Retina (tissue), 1 donor: ENCODE measurements at regions not wholly inside any gene's neighbourhood (a gene's known extent, or its start where the extent isn't known, plus 50 kb on each side); places are given as distances from the start of the nearest gene placed in this dataset.
"Not testable (repeated sequence)": the region's sequence is repeated elsewhere in the genome, so short reads cannot be mapped to it uniquely, and the experiment has no call there.

Experiments used
- DNase-seq: peaks from one replicate; pipeline ENCODE4 v3.0.0-alpha.2; 2016

- no peak for DNase-seq
These were observed 1352.7 kb downstream of the HACE1 start for GRCh38 chr6:103507052-103507451.

- DNase-seq, result no peak
These were observed 1354.6 kb downstream of the HACE1 start for GRCh38 chr6:103505155-103505518.

GRCh38 chr6:103504501-103505154, 1355.1 kb downstream of the HACE1 start:
- no peak for DNase-seq

GRCh38 chr6:103496588-103496987, 1363.1 kb downstream of the HACE1 start:
- DNase-seq, result not testable (repeated sequence)

GRCh38 chr6:103456652-103457051, 1403.1 kb downstream of the HACE1 start:
- no peak for DNase-seq

- no peak for DNase-seq
These were observed 1404.4 kb downstream of the HACE1 start for GRCh38 chr6:103455275-103455674.

- DNase-seq, result no peak
These were observed 1450.2 kb downstream of the HACE1 start for GRCh38 chr6:103409475-103409874.

GRCh38 chr6:103405321-103405720, 1454.4 kb downstream of the HACE1 start:
- no peak for DNase-seq

GRCh38 chr6:103404799-103405198, 1454.9 kb downstream of the HACE1 start:
- no peak for DNase-seq

GRCh38 chr6:103396768-103397167, 1463.0 kb downstream of the HACE1 start:
- no peak for DNase-seq

- no peak for DNase-seq
These were observed 1480.4 kb downstream of the HACE1 start for GRCh38 chr6:103379272-103379671.

GRCh38 chr6:103367212-103367611, 1492.5 kb downstream of the HACE1 start:
- no peak for DNase-seq

GRCh38 chr6:103356531-103356930, 1503.2 kb downstream of the HACE1 start:
- DNase-seq, result no peak

GRCh38 chr6:103344554-103345163, 1515.1 kb downstream of the HACE1 start:
- no peak for DNase-seq

GRCh38 chr6:103335412-103335811, 1524.3 kb downstream of the HACE1 start:
- no peak for DNase-seq

GRCh38 chr6:103326760-103327757, 1532.7 kb downstream of the HACE1 start:
- DNase-seq, result peak; percentile 74

- no peak for DNase-seq
These were observed 1546.3 kb downstream of the HACE1 start for GRCh38 chr6:103313432-103313831.

- not testable (repeated sequence) for DNase-seq
These were observed 1565.3 kb downstream of the HACE1 start for GRCh38 chr6:103294376-103294775.

- no peak for DNase-seq
These were observed 1574.9 kb downstream of the HACE1 start for GRCh38 chr6:103284835-103285234.

GRCh38 chr6:103280417-103280816, 1579.3 kb downstream of the HACE1 start:
- no peak for DNase-seq

GRCh38 chr6:103277936-103278335, 1581.8 kb downstream of the HACE1 start:
- DNase-seq, result no peak

GRCh38 chr6:103273048-103273447, 1586.7 kb downstream of the HACE1 start:
- peak; percentile 4 for DNase-seq

- DNase-seq, result no peak
These were observed 1590.1 kb downstream of the HACE1 start for GRCh38 chr6:103269581-103269980.

GRCh38 chr6:103268335-103268734, 1591.4 kb downstream of the HACE1 start:
- no peak for DNase-seq
